ENCODE measurements at regions not wholly inside any gene's neighbourhood (a gene's known extent, or its start where the extent isn't known, plus 50 kb on each side); places are given as distances from the start of the nearest gene placed in this dataset.

GRCh38 chr18:41372046-41372665 lies 582.9 kb upstream of the PIK3C3 start:
- TF ChIP-seq FOXP2 (optimal IDR thresholded peaks at IDR 0.05; ENCODE audit: borderline replicate concordance, extremely low read depth, extremely low read length, insufficient read depth): no peak
- no peak for TF ChIP-seq REST (IDR thresholded peaks at IDR 0.05; ENCODE audit: insufficient read depth in 1 of 2, low read depth in 2 of 2, low read length in 2 of 2)
- TF ChIP-seq TAF1 (IDR thresholded peaks at IDR 0.05; ENCODE audit: borderline replicate concordance, insufficient read depth, low read length): no peak
- no peak for TF ChIP-seq SIN3A (IDR thresholded peaks at IDR 0.05; ENCODE audit: borderline replicate concordance, insufficient read depth, low read length)
- TF ChIP-seq POLR2AphosphoS5 (IDR thresholded peaks at IDR 0.05; ENCODE audit: low read depth, low read length): no peak

- TF ChIP-seq REST (IDR thresholded peaks at IDR 0.05; ENCODE audit: insufficient read depth in 1 of 2, low read depth in 2 of 2, low read length in 2 of 2) (no peak), SIN3A (IDR thresholded peaks at IDR 0.05; ENCODE audit: borderline replicate concordance, insufficient read depth, low read length) (no peak), FOXP2 (optimal IDR thresholded peaks at IDR 0.05; ENCODE audit: borderline replicate concordance, extremely low read depth, extremely low read length, insufficient read depth) (no peak), POLR2AphosphoS5 (IDR thresholded peaks at IDR 0.05; ENCODE audit: low read depth, low read length) (no peak), TAF1 (IDR thresholded peaks at IDR 0.05; ENCODE audit: borderline replicate concordance, insufficient read depth, low read length) (no peak)
Measured at GRCh38 chr18:41371156-41372045, 583.6 kb upstream of the PIK3C3 start.

GRCh38 chr18:41370740-41371139 lies 584.3 kb upstream of the PIK3C3 start:
- TF ChIP-seq REST (IDR thresholded peaks at IDR 0.05; ENCODE audit: insufficient read depth in 1 of 2, low read depth in 2 of 2, low read length in 2 of 2) (no peak), SIN3A (IDR thresholded peaks at IDR 0.05; ENCODE audit: borderline replicate concordance, insufficient read depth, low read length) (no peak), POLR2AphosphoS5 (IDR thresholded peaks at IDR 0.05; ENCODE audit: low read depth, low read length) (no peak), FOXP2 (optimal IDR thresholded peaks at IDR 0.05; ENCODE audit: borderline replicate concordance, extremely low read depth, extremely low read length, insufficient read depth) (no peak), TAF1 (IDR thresholded peaks at IDR 0.05; ENCODE audit: borderline replicate concordance, insufficient read depth, low read length) (no peak)

- no peak for TF ChIP-seq SIN3A (IDR thresholded peaks at IDR 0.05; ENCODE audit: borderline replicate concordance, insufficient read depth, low read length)
- no peak for TF ChIP-seq FOXP2 (optimal IDR thresholded peaks at IDR 0.05; ENCODE audit: borderline replicate concordance, extremely low read depth, extremely low read length, insufficient read depth)
- no peak for TF ChIP-seq POLR2AphosphoS5 (IDR thresholded peaks at IDR 0.05; ENCODE audit: low read depth, low read length)
- no peak for TF ChIP-seq REST (IDR thresholded peaks at IDR 0.05; ENCODE audit: insufficient read depth in 1 of 2, low read depth in 2 of 2, low read length in 2 of 2)
- TF ChIP-seq TAF1 (IDR thresholded peaks at IDR 0.05; ENCODE audit: borderline replicate concordance, insufficient read depth, low read length): no peak
Measured at GRCh38 chr18:41357708-41358107, 597.3 kb upstream of the PIK3C3 start.

Measured in PFSK-1 (cell line).